ENCODE measurements at regions not wholly inside any gene's neighbourhood (a gene's known extent, or its start where the extent isn't known, plus 50 kb on each side); places are given as distances from the start of the nearest gene placed in this dataset.

DNA sequence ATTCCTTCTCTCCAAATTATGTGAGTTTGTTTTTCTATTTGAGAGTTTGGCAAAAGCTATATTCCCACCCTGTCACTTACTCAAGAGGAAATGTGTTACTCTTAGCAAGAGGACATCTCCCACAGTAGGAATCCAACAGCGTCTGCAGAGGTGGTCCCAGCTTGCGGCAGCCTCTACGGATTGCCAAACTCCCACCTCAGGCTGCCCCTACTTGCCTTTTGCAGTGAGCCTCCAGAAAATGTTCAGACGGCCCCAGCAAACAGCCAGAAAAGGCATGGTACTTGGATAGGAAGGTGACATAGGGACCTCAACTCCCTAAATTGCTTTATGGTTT lies 158.4 kb downstream of the SUCLG1 start:
- TF ChIP-seq EZH2 (IDR thresholded peaks at IDR 0.05; ENCODE audit: low read length): no peak
- TF ChIP-seq, protein P1, sequence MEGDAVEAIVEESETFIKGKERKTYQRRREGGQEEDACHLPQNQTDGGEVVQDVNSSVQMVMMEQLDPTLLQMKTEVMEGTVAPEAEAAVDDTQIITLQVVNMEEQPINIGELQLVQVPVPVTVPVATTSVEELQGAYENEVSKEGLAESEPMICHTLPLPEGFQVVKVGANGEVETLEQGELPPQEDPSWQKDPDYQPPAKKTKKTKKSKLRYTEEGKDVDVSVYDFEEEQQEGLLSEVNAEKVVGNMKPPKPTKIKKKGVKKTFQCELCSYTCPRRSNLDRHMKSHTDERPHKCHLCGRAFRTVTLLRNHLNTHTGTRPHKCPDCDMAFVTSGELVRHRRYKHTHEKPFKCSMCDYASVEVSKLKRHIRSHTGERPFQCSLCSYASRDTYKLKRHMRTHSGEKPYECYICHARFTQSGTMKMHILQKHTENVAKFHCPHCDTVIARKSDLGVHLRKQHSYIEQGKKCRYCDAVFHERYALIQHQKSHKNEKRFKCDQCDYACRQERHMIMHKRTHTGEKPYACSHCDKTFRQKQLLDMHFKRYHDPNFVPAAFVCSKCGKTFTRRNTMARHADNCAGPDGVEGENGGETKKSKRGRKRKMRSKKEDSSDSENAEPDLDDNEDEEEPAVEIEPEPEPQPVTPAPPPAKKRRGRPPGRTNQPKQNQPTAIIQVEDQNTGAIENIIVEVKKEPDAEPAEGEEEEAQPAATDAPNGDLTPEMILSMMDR (optimal IDR thresholded peaks at IDR 0.05 in 1 of 3, IDR thresholded peaks at IDR 0.05 in 1 of 3, conservative IDR thresholded peaks at IDR 0.05 in 1 of 3; ENCODE audit: extremely low read depth in 1 of 3, insufficient read depth in 2 of 3, low read length in 3 of 3): no peak
